Neural cell (in vitro differentiated cells): ENCODE measurements at regions not wholly inside any gene's neighbourhood (a gene's known extent, or its start where the extent isn't known, plus 50 kb on each side); places are given as distances from the start of the nearest gene placed in this dataset.

Experiments
- H2AFZ ChIP-seq: fragments of 200-600, 300-800 bp; sonication (generic), shearing (Covaris generic); 2 replicates; pipeline ENCODE4 v1.6.0; 2014; ENCODE audit warnings: low read depth, mild to moderate bottlenecking, antibody characterized with exemption, low read length, moderate library complexity
- H3F3A ChIP-seq: fragments of 200-600 bp; shearing (Covaris generic); 2 replicates; pipeline ENCODE4 v1.6.1; 2016; ENCODE audit warnings: mild to moderate bottlenecking, moderate library complexity, mixed read lengths, antibody characterized with exemption, low read length; ENCODE audit not compliant: insufficient read depth, poor library complexity, severe bottlenecking
- H3K27ac ChIP-seq: fragments of 200-600, 300-800 bp; sonication (generic), shearing (Covaris generic); 2 replicates; pipeline ENCODE4 v1.5.1; 2014; ENCODE audit warnings: mild to moderate bottlenecking, low read length, moderate library complexity
- H3K27me3 ChIP-seq: fragments of 300-800, 200-600 bp; sonication (generic), shearing (Covaris generic); 2 replicates; pipeline ENCODE4 v1.6.0; 2014; ENCODE audit warnings: mild to moderate bottlenecking, low read depth, low read length, moderate library complexity; ENCODE audit not compliant: insufficient read depth
- H3K36me3 ChIP-seq: fragments of 300-800, 200-600 bp; sonication (generic), shearing (Covaris generic); 2 replicates; pipeline ENCODE4 v1.5.1; 2014; ENCODE audit warnings: mild to moderate bottlenecking, antibody characterized with exemption, low read length, moderate library complexity; ENCODE audit not compliant: insufficient read depth
- H3K4me2 ChIP-seq: fragments of 300-800, 200-600 bp; sonication (generic), shearing (Covaris generic); 2 replicates; pipeline ENCODE4 v1.6.0; 2014; ENCODE audit warnings: mild to moderate bottlenecking, low read length
- H3K4me3 ChIP-seq: fragments of 300-800, 200-600 bp; sonication (generic), shearing (Covaris generic); 2 replicates; pipeline ENCODE4 v1.5.1; 2014; ENCODE audit warnings: mild to moderate bottlenecking, low read length, moderate library complexity
- H3K79me2 ChIP-seq: fragments of 200-600 bp; shearing (Covaris generic); replicated peaks from 2 replicates; pipeline ENCODE4 v1.6.0; 2014; ENCODE audit warnings: mild to moderate bottlenecking, low read length, moderate library complexity; ENCODE audit not compliant: insufficient read depth
- H3K9ac ChIP-seq: fragments of 300-800, 200-600 bp; sonication (generic), shearing (Covaris generic); 2 replicates; pipeline ENCODE4 v1.6.1; 2016; ENCODE audit warnings: mild to moderate bottlenecking, low read length, mixed read lengths
- H3K9me2 ChIP-seq: fragments of 200-600 bp; shearing (Covaris generic); 2 replicates; pipeline ENCODE4 v1.6.1; 2016; ENCODE audit warnings: mild to moderate bottlenecking, low read length, mixed read lengths; ENCODE audit not compliant: insufficient read depth
- H3K9me3 ChIP-seq: fragments of 200-600, 300-800 bp; sonication (generic), shearing (Covaris generic); 2 replicates; pipeline ENCODE4 v1.6.1; 2016; ENCODE audit warnings: mild to moderate bottlenecking, mixed run types, low read length, moderate library complexity, mixed read lengths
- H4K20me1 ChIP-seq: fragments of 200-600 bp; shearing (Covaris generic); 2 replicates; pipeline ENCODE4 v1.6.1; 2016; ENCODE audit warnings: mild to moderate bottlenecking, mixed run types; ENCODE audit not compliant: insufficient read depth
- CTCF ChIP-seq: fragments of 450-650 bp; IDR thresholded peaks from 2 replicates; pipeline ENCODE4 v1.5.1; 2014; ENCODE audit warnings: antibody characterized with exemption, mild to moderate bottlenecking, moderate library complexity; ENCODE audit not compliant: poor library complexity, severe bottlenecking
- EP300 ChIP-seq: fragments of 450-650 bp; conservative IDR thresholded peaks from 2 replicates; pipeline ENCODE4 v1.6.1; 2014; ENCODE audit warnings: antibody characterized with exemption, mild to moderate bottlenecking, moderate library complexity; ENCODE audit not compliant: poor library complexity, severe bottlenecking
- EZH2 ChIP-seq: fragments of 200-600, 300-800 bp; shearing (Covaris generic), sonication (generic); IDR thresholded peaks from 2 replicates; pipeline ENCODE4 v1.6.1; 2014; ENCODE audit warnings: antibody characterized with exemption, low read length, borderline replicate concordance, mild to moderate bottlenecking; ENCODE audit not compliant: insufficient read depth, poor library complexity, severe bottlenecking
- MXI1 ChIP-seq: fragments of 450-650 bp; conservative IDR thresholded peaks from 2 replicates; pipeline ENCODE4 v1.6.1; 2014; ENCODE audit warnings: antibody characterized with exemption, mild to moderate bottlenecking; ENCODE audit not compliant: poor library complexity, severe bottlenecking
- POLR2AphosphoS5 ChIP-seq: IDR thresholded peaks from 2 replicates; pipeline ENCODE4 v1.6.1; 2012
- RAD21 ChIP-seq: fragments of 450-650 bp; conservative IDR thresholded peaks from 2 replicates; pipeline ENCODE4 v1.6.1; 2014; ENCODE audit warnings: antibody characterized with exemption, mild to moderate bottlenecking, moderate library complexity
- SMC3 ChIP-seq: fragments of 450-650 bp; conservative IDR thresholded peaks from 2 replicates; pipeline ENCODE4 v1.6.1; 2014; ENCODE audit warnings: antibody characterized with exemption, mild to moderate bottlenecking, moderate library complexity; ENCODE audit not compliant: poor library complexity
- TAF1 ChIP-seq: IDR thresholded peaks from 2 replicates; pipeline ENCODE4 v1.6.1; 2012; ENCODE audit warnings: low read depth
- TF ChIP-seq, protein P1 (sequence below): IDR thresholded peaks from 2 replicates; pipeline ENCODE4 v1.6.1; 2012; ENCODE audit warnings: borderline replicate concordance

- Histone ChIP-seq H3K9me3 (no peaks in the 10 kb centered on the region), H3F3A (no peaks in the 10 kb centered on the region), H2AFZ (no peak overlapping the region), H3K36me3 (no peaks in the 10 kb centered on the region), H3K9ac (no peak overlapping the region), H4K20me1 (no peaks in the 10 kb centered on the region), H3K4me3 (no peak overlapping the region), H3K9me2 (no peaks in the 10 kb centered on the region), H3K4me2 (no peak overlapping the region), H3K27me3 (no peaks in the 10 kb centered on the region), H3K79me2 (no peaks in the 10 kb centered on the region), H3K27ac (no peak overlapping the region)
- TF ChIP-seq TAF1 (no peak), EZH2 (no peak), CTCF (no peak), MXI1 (no peak), RAD21 (no peak), EP300 (no peak), SMC3 (no peak)
- TF ChIP-seq, protein P1, sequence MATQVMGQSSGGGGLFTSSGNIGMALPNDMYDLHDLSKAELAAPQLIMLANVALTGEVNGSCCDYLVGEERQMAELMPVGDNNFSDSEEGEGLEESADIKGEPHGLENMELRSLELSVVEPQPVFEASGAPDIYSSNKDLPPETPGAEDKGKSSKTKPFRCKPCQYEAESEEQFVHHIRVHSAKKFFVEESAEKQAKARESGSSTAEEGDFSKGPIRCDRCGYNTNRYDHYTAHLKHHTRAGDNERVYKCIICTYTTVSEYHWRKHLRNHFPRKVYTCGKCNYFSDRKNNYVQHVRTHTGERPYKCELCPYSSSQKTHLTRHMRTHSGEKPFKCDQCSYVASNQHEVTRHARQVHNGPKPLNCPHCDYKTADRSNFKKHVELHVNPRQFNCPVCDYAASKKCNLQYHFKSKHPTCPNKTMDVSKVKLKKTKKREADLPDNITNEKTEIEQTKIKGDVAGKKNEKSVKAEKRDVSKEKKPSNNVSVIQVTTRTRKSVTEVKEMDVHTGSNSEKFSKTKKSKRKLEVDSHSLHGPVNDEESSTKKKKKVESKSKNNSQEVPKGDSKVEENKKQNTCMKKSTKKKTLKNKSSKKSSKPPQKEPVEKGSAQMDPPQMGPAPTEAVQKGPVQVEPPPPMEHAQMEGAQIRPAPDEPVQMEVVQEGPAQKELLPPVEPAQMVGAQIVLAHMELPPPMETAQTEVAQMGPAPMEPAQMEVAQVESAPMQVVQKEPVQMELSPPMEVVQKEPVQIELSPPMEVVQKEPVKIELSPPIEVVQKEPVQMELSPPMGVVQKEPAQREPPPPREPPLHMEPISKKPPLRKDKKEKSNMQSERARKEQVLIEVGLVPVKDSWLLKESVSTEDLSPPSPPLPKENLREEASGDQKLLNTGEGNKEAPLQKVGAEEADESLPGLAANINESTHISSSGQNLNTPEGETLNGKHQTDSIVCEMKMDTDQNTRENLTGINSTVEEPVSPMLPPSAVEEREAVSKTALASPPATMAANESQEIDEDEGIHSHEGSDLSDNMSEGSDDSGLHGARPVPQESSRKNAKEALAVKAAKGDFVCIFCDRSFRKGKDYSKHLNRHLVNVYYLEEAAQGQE = no peak
These were observed 228.4 kb downstream of the KCNS3 start for GRCh38 chr2:18106841-18107240.

DNA sequence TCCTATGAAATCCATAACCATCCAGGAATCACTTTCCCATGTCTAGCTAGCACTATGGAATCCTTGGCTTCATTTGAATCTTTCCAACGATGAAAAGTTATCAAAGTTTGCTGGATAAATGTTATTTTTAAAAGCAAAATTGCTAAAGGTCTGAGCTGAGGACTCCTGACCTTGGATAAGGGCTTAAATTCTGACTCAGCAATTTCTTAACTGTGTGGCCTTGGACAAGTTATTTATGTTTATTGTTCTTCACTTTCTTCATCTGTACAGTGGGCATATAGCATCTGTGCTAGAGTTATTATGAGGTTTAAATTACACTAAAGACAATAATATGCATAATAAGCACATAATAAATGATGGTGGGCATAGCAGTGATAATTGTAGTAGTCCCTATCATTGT lies 227.5 kb downstream of the KCNS3 start:
- H3K79me2 ChIP-seq = no peaks in the 10 kb centered on the region
- no peaks in the 10 kb centered on the region for H3K36me3 ChIP-seq
- H2AFZ ChIP-seq = no peak overlapping the region
- no peak overlapping the region for H3K4me3 ChIP-seq
- no peaks in the 10 kb centered on the region for H4K20me1 ChIP-seq
- H3F3A ChIP-seq = no peaks in the 10 kb centered on the region
- H3K27ac ChIP-seq = no peak overlapping the region
- H3K9me2 ChIP-seq = no peaks in the 10 kb centered on the region
- no peak overlapping the region for H3K9ac ChIP-seq
- H3K27me3 ChIP-seq = no peaks in the 10 kb centered on the region
- H3K4me2 ChIP-seq = no peak overlapping the region
- TF ChIP-seq EZH2 = no peak
- no peak for TF ChIP-seq POLR2AphosphoS5
- no peak for TF ChIP-seq TAF1
- TF ChIP-seq EP300 = no peak
- no peak for TF ChIP-seq MXI1
- TF ChIP-seq CTCF = no peak
- TF ChIP-seq SMC3 = no peak
- no peak for TF ChIP-seq RAD21
- TF ChIP-seq, protein P1 = no peak
- H3K9me3 ChIP-seq = no peaks in the 10 kb centered on the region
